ENCODE measurements at regions not wholly inside any gene's neighbourhood (a gene's known extent, or its start where the extent isn't known, plus 50 kb on each side); places are given as distances from the start of the nearest gene placed in this dataset.

GRCh38 chr3:43894176-43895049 is 203.7 kb downstream of the ABHD5 start:
- DNase-seq (ENCODE audit: low read depth in 2 of 2), result peak in 1 of 2 donors; percentile 27

GRCh38 chr3:43895573-43895972 is 204.8 kb downstream of the ABHD5 start:
- no peak for DNase-seq (ENCODE audit: low read depth in 2 of 2)

GRCh38 chr3:43902415-43902814 is 211.7 kb downstream of the ABHD5 start:
- no peak for DNase-seq (ENCODE audit: low read depth in 2 of 2)

- no peak for DNase-seq (ENCODE audit: low read depth in 2 of 2)
Observed at GRCh38 chr3:43905157-43905556, 214.4 kb downstream of the ABHD5 start.

- DNase-seq (ENCODE audit: low read depth in 2 of 2), result no peak
Observed at GRCh38 chr3:43906849-43907507, 216.2 kb downstream of the ABHD5 start.

GRCh38 chr3:43907508-43907858 is 216.7 kb downstream of the ABHD5 start:
- no peak for DNase-seq (ENCODE audit: low read depth in 2 of 2)

- DNase-seq (ENCODE audit: low read depth in 2 of 2), result no peak
Observed at GRCh38 chr3:43908456-43908855, 217.7 kb downstream of the ABHD5 start.

- DNase-seq (ENCODE audit: low read depth in 2 of 2), result no peak
Observed at GRCh38 chr3:43909149-43909548, 218.4 kb downstream of the ABHD5 start.

GRCh38 chr3:43910750-43911149 is 220.0 kb downstream of the ABHD5 start:
- DNase-seq (ENCODE audit: low read depth in 2 of 2), result no peak

GRCh38 chr3:43913036-43913948 is 222.6 kb downstream of the ABHD5 start:
- DNase-seq (ENCODE audit: low read depth in 2 of 2), result no peak

GRCh38 chr3:43914269-43914668 is 223.5 kb downstream of the ABHD5 start:
- DNase-seq (ENCODE audit: low read depth in 2 of 2), result no peak

- DNase-seq (ENCODE audit: low read depth in 2 of 2), result no peak
Observed at GRCh38 chr3:43915546-43915945, 224.8 kb downstream of the ABHD5 start.

- no peak for DNase-seq (ENCODE audit: low read depth in 2 of 2)
Observed at GRCh38 chr3:43917361-43917760, 226.6 kb downstream of the ABHD5 start.

GRCh38 chr3:43919029-43919428 is 228.3 kb downstream of the ABHD5 start:
- no peak for DNase-seq (ENCODE audit: low read depth in 2 of 2)

GRCh38 chr3:43921056-43921648 is 230.4 kb downstream of the ABHD5 start:
- no peak for DNase-seq (ENCODE audit: low read depth in 2 of 2)

- DNase-seq (ENCODE audit: low read depth in 2 of 2), result no peak
Observed at GRCh38 chr3:43922374-43922773, 231.6 kb downstream of the ABHD5 start.

GRCh38 chr3:43923104-43923882 is 232.6 kb downstream of the ABHD5 start:
- DNase-seq (ENCODE audit: low read depth in 2 of 2), result no peak

- no peak for DNase-seq (ENCODE audit: low read depth in 2 of 2)
Observed at GRCh38 chr3:43926055-43926454, 235.3 kb downstream of the ABHD5 start.

- no peak for DNase-seq (ENCODE audit: low read depth in 2 of 2)
Observed at GRCh38 chr3:43932921-43933320, 242.2 kb downstream of the ABHD5 start.

- DNase-seq (ENCODE audit: low read depth in 2 of 2), result no peak
Observed at GRCh38 chr3:43948013-43948412, 257.3 kb downstream of the ABHD5 start.

- DNase-seq (ENCODE audit: low read depth in 2 of 2), result no peak
Observed at GRCh38 chr3:43949594-43949993, 258.9 kb downstream of the ABHD5 start.
